Glomerular endothelial cell (primary cell): ENCODE measurements at regions not wholly inside any gene's neighbourhood (a gene's known extent, or its start where the extent isn't known, plus 50 kb on each side); places are given as distances from the start of the nearest gene placed in this dataset.
"Not testable (repeated sequence)": the region's sequence is repeated elsewhere in the genome, so short reads cannot be mapped to it uniquely, and the experiment has no call there.

Source experiments
- DNase-seq: peaks from one replicate; pipeline ENCODE4 v3.0.0-alpha.2; 2011; ENCODE audit warnings: low read depth, low spot score; ENCODE audit errors: extremely low read depth

DNA sequence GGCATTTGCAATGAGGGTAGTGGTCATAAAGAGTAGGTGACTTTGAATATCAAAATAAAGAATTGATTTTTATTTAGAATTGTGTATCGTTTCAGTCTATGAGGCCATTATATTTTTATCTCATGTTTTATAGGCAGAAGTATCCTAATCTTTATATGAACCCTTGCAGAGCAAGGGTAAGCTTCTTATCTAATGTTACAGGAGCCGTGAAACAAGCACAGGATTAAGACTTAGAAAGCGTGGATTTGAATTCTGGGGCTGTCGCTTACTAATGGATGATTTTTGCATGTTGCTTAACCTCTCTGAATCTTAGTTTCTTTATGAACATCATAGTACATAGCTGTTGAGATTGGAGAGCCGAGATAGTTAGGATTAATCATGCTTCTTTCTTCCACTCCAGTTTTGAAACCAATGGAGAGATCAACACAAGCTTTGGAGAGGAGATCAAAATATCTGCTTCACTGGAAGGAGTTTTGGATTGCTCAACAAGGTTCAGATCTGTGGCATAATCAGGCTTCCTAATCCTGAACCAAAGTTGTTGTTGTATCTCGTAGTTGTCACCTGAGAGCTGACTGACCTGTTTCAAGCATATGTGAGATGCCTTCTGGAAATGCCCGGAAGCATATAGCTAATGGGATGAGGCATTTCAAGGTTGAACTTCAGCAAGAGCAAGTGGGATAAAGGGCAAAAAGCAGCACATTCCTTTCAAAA, 166.9 kb upstream of the GK2 start:
- no peak for DNase-seq

GRCh38 chr4:79563219-79563618, 155.2 kb upstream of the GK2 start:
- DNase-seq, result no peak

DNA sequence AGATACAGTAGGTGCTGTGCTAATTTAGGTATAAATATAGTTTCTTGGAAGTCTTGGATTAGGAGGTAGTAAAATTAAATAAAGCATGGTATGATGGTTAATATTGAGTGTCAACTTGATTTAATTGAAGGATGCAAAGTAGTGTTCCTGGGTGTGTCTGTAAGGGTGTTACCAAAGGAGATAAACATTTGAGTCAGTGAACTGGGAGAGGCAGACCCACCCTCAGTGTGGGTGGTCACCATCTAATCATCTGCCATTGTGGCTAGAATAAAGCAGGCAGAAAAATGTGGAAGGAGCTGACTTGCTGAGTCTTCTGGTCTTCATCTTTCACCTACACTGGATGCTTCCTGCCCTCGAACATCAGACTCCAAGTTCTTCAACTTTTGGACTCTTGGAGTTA, 153.7 kb upstream of the GK2 start:
- DNase-seq, result no peak

DNA sequence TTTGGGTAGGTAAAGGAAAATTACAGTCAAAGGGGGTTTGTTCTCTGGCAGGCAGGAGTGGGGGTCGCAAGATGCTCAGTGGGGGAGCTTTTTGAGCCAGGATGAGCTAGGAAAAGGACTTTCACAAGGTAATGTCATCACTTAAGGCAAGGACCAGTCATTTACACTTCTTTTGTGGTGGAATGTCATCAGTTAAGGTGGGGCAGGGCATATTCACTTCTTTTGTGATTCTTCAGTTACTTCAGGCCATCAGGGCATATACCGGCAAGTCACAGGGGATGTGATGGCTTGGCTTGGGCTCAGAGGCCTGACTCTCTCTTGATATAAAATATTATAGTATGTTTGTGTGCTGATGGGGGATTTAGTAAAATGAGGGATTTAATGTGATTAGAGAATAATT, 151.4 kb upstream of the GK2 start:
- not testable (repeated sequence) for DNase-seq

- DNase-seq, result no peak
Measured at GRCh38 chr4:79552311-79552710, 144.3 kb upstream of the GK2 start.

GRCh38 chr4:79551555-79551954, 143.5 kb upstream of the GK2 start:
- no peak for DNase-seq

GRCh38 chr4:79547851-79548250, 139.8 kb upstream of the GK2 start:
- no peak for DNase-seq

GRCh38 chr4:79545292-79545691, 137.3 kb upstream of the GK2 start:
- DNase-seq, result not testable (repeated sequence)

GRCh38 chr4:79540143-79540542, 132.1 kb upstream of the GK2 start:
- DNase-seq, result no peak

- DNase-seq, result no peak
Measured at GRCh38 chr4:79535516-79535915, 127.5 kb upstream of the GK2 start.

GRCh38 chr4:79528241-79528706, 120.2 kb upstream of the GK2 start:
- no peak for DNase-seq

GRCh38 chr4:79526641-79527565, 118.9 kb upstream of the GK2 start:
- DNase-seq, result no peak

- DNase-seq, result no peak
Measured at GRCh38 chr4:79516114-79516513, 108.1 kb upstream of the GK2 start.

DNA sequence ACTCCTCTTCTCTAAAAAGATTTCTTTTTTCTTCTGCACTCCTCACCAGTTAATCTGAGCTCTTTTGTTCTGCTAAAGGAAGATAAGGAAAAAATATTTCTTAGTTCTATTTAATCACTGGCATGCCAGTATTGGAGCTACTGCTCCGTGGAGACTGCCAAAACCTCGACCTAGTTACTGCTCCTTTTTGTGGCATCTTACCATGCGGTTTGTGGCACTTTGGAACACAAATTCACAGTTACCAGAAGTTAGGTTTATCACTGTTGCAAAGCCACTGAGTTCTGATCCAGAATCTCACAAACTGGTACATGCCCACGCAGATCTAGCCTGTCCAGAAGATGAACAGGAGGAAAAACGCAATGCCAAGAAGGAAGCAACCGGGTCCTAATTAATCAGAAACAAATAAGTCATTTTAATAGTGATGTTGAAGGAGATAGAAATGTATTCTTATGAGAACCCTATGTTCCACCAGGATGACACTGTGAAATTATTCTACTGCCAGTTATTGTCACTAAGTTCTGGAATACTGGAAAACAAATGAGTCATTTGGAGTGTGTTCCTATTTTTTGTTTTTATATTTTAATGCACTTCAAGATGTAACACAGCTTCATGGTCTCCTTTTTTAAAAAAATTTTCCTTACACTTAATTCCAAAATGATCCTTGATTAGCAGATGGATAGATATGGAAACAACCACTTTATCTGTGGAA, 106.7 kb upstream of the GK2 start:
- no peak for DNase-seq

GRCh38 chr4:79513576-79513975, 105.5 kb upstream of the GK2 start:
- no peak for DNase-seq

- no peak for DNase-seq
Measured at GRCh38 chr4:79512363-79512762, 104.3 kb upstream of the GK2 start.

- no peak for DNase-seq
Measured at GRCh38 chr4:79502081-79502480, 94.1 kb upstream of the GK2 start.

GRCh38 chr4:79498282-79498681, 90.3 kb upstream of the GK2 start:
- DNase-seq, result no peak

GRCh38 chr4:79497001-79497400, 89.0 kb upstream of the GK2 start:
- DNase-seq, result no peak

DNA sequence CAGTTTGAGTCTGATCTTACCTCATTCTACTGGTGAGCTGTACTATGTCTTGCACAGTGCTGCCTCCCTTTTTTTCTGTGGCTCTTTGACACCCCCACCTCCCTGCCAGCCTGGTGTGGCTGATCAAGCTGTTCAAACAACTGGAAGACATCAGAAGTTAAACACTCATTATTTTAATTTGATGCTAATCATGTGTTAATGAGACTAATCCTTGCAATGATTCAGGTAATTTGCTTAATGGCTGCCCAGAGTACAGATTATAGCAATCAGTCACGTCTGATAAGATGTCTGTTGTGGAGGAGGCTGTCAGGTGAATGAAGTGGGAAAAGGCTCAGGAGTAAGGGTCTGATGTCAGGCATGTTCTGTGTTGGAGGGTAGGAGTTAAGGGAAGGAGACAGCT, 87.4 kb upstream of the GK2 start:
- DNase-seq, result no peak

- no peak for DNase-seq
Measured at GRCh38 chr4:79492148-79492547, 84.1 kb upstream of the GK2 start.
